ENCODE measurements at regions not wholly inside any gene's neighbourhood (a gene's known extent, or its start where the extent isn't known, plus 50 kb on each side); places are given as distances from the start of the nearest gene placed in this dataset.
A peak's percentile ranks its signal among the peaks of the same experiment; 100 is the strongest.
"Not testable (repeated sequence)": the region's sequence is repeated elsewhere in the genome, so short reads cannot be mapped to it uniquely, and the experiment has no call there.

DNA sequence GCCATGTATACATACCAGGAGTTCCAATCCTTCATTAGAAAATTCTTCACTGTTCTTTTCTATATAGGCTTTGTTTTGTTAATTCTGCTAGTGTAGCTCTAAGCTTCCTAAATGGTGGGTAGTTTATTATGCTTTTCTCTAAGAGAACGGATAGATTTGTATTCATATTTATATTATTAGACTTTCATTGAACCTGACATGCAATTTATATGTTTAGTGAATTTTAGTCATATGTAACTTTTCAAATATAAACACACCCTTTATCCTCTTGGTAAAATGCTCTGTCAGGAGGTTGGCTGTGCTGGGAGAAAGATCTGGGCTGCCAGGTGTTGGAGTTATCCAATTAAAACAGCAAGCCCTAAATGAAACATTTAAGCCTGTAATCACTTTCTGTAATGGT, 369.7 kb upstream of the RGS18 start:
- Histone ChIP-seq H3K9me3 (ENCODE audit: insufficient read depth, low read length, severe bottlenecking) (no peaks in the 10 kb centered on the region), H3K4me1 (ENCODE audit: insufficient read depth, low read length) (no peaks in the 10 kb centered on the region), H3K27me3 (ENCODE audit: insufficient read depth, low read length, poor library complexity) (no peaks in the 10 kb centered on the region), H3K9ac (ENCODE audit: low read depth, low read length) (no peak overlapping the region), H2AFZ (ENCODE audit: low read depth, low read length) (no peak overlapping the region), H3K27ac (ENCODE audit: low read length) (no peak overlapping the region), H3K36me3 (ENCODE audit: insufficient read depth, low read length) (no peaks in the 10 kb centered on the region), H3K4me2 (ENCODE audit: insufficient read depth, low read length) (no peak overlapping the region), H4K20me1 (ENCODE audit: insufficient read depth, low read length) (no peaks in the 10 kb centered on the region), H3K4me3 (ENCODE audit: low read depth in 1 of 2, low read length in 2 of 2) (no peak overlapping the region), H3K79me2 (ENCODE audit: insufficient read depth, low read length) (no peaks in the 10 kb centered on the region)
- no peak for TF ChIP-seq EZH2 (IDR thresholded peaks at IDR 0.05; ENCODE audit: borderline replicate concordance, low read depth, low read length, severe bottlenecking)
- TF ChIP-seq, protein P1, sequence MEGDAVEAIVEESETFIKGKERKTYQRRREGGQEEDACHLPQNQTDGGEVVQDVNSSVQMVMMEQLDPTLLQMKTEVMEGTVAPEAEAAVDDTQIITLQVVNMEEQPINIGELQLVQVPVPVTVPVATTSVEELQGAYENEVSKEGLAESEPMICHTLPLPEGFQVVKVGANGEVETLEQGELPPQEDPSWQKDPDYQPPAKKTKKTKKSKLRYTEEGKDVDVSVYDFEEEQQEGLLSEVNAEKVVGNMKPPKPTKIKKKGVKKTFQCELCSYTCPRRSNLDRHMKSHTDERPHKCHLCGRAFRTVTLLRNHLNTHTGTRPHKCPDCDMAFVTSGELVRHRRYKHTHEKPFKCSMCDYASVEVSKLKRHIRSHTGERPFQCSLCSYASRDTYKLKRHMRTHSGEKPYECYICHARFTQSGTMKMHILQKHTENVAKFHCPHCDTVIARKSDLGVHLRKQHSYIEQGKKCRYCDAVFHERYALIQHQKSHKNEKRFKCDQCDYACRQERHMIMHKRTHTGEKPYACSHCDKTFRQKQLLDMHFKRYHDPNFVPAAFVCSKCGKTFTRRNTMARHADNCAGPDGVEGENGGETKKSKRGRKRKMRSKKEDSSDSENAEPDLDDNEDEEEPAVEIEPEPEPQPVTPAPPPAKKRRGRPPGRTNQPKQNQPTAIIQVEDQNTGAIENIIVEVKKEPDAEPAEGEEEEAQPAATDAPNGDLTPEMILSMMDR (IDR thresholded peaks at IDR 0.05; ENCODE audit: borderline replicate concordance, extremely low read depth, low read length, poor library complexity, severe bottlenecking): no peak
- ATAC-seq (ENCODE audit: insufficient read depth, low read depth): no peak
- DNase-seq: no peak

DNA sequence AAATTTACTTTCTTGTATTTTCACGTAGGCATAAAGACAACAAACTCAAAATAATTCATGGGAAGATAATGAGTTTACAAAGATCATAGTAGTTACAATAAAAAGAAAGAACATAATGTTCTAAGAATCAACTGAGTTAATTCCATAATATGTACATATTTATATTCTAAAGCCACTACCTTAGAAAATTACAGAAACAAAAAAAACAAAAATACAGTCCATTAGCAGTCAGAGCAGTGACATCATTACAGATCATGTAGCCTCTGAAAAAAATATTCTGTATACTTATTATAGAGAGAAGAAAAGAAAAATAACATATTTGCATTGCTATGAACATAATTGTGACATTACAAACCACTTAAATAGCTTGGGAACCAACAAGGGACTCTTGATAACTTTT, 360.1 kb upstream of the RGS18 start:
- Histone ChIP-seq H3K9ac (ENCODE audit: low read depth, low read length) (no peak overlapping the region), H3K4me3 (ENCODE audit: low read depth in 1 of 2, low read length in 2 of 2) (no peak overlapping the region), H3K27ac (ENCODE audit: low read length) (no peak overlapping the region), H3K36me3 (ENCODE audit: insufficient read depth, low read length) (no peaks in the 10 kb centered on the region), H3K27me3 (ENCODE audit: insufficient read depth, low read length, poor library complexity) (no peaks in the 10 kb centered on the region), H3K4me2 (ENCODE audit: insufficient read depth, low read length) (no peak overlapping the region), H3K4me1 (ENCODE audit: insufficient read depth, low read length) (no peaks in the 10 kb centered on the region), H4K20me1 (ENCODE audit: insufficient read depth, low read length) (no peaks in the 10 kb centered on the region), H2AFZ (ENCODE audit: low read depth, low read length) (no peak overlapping the region), H3K79me2 (ENCODE audit: insufficient read depth, low read length) (no peaks in the 10 kb centered on the region), H3K9me3 (ENCODE audit: insufficient read depth, low read length, severe bottlenecking) (no peaks in the 10 kb centered on the region)
- ATAC-seq (ENCODE audit: insufficient read depth, low read depth) (no peak), DNase-seq (no peak)
- no peak for TF ChIP-seq EZH2 (IDR thresholded peaks at IDR 0.05; ENCODE audit: borderline replicate concordance, low read depth, low read length, severe bottlenecking)
- TF ChIP-seq, protein P1 (IDR thresholded peaks at IDR 0.05; ENCODE audit: borderline replicate concordance, extremely low read depth, low read length, poor library complexity, severe bottlenecking): no peak

DNA sequence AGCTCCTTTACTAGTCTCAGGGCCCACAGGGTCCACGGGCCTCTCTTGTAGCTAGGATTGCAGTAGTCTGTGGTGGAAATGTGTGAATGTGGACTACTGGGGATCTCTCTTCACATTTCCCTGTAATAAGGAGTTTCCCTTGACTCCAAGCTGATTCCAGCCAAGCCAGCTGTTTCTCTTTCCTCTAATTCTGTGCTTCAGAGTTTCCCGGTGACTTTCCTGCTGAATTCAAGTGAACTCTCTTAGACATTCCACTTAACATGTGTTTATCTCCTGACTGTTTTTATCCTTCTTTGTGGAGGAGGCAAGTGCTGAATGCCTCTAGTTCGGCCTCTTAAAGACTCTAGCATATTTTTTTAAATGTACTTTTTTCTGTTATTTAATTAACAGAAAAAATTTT, 354.0 kb upstream of the RGS18 start:
- H3K9me3 ChIP-seq (ENCODE audit: insufficient read depth, low read length, severe bottlenecking): no peaks in the 10 kb centered on the region
- ATAC-seq (ENCODE audit: insufficient read depth, low read depth): no peak
- H3K27me3 ChIP-seq (ENCODE audit: insufficient read depth, low read length, poor library complexity): no peaks in the 10 kb centered on the region
- H3K4me2 ChIP-seq (ENCODE audit: insufficient read depth, low read length): no peak overlapping the region
- TF ChIP-seq EZH2 (IDR thresholded peaks at IDR 0.05; ENCODE audit: borderline replicate concordance, low read depth, low read length, severe bottlenecking): no peak
- TF ChIP-seq, protein P1 (IDR thresholded peaks at IDR 0.05; ENCODE audit: borderline replicate concordance, extremely low read depth, low read length, poor library complexity, severe bottlenecking): no peak
- H3K9ac ChIP-seq (ENCODE audit: low read depth, low read length): no peak overlapping the region
- DNase-seq: no peak
- H3K79me2 ChIP-seq (ENCODE audit: insufficient read depth, low read length): no peaks in the 10 kb centered on the region
- no peak overlapping the region for H3K27ac ChIP-seq (ENCODE audit: low read length)
- H4K20me1 ChIP-seq (ENCODE audit: insufficient read depth, low read length): no peaks in the 10 kb centered on the region
- H3K4me1 ChIP-seq (ENCODE audit: insufficient read depth, low read length): no peaks in the 10 kb centered on the region
- H2AFZ ChIP-seq (ENCODE audit: low read depth, low read length): peak overlapping the region; percentile 28; the same call in 1 of the 2 replicates
- no peaks in the 10 kb centered on the region for H3K36me3 ChIP-seq (ENCODE audit: insufficient read depth, low read length)
- H3K4me3 ChIP-seq (ENCODE audit: low read depth in 1 of 2, low read length in 2 of 2): no peak overlapping the region

DNA sequence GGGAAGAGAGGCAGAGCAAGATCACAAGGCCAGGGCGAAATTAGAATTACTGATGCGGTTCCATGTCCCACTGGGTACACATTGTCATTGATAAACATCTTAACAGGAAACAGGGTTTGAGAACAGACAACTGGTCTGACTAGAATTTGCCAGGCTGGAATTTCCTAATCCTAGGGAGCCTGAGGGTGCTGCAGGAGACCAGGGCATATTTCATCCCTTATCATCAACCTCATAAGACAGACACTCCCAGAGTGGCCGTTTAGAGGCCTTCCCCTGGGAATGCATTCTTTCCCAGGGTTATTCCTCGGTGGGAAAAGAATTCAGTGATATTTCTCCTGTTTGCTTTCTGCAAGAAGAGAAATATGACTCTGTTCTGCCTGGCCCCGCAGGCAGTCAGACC, 344.7 kb upstream of the RGS18 start:
- H3K27me3 ChIP-seq (ENCODE audit: insufficient read depth, low read length, poor library complexity); H3K36me3 ChIP-seq (ENCODE audit: insufficient read depth, low read length); H2AFZ ChIP-seq (ENCODE audit: low read depth, low read length); DNase-seq; H4K20me1 ChIP-seq (ENCODE audit: insufficient read depth, low read length); H3K9ac ChIP-seq (ENCODE audit: low read depth, low read length); ATAC-seq (ENCODE audit: insufficient read depth, low read depth); H3K4me2 ChIP-seq (ENCODE audit: insufficient read depth, low read length); H3K79me2 ChIP-seq (ENCODE audit: insufficient read depth, low read length); H3K27ac ChIP-seq (ENCODE audit: low read length); H3K4me3 ChIP-seq (ENCODE audit: low read depth in 1 of 2, low read length in 2 of 2); H3K4me1 ChIP-seq (ENCODE audit: insufficient read depth, low read length): not testable (repeated sequence)
- peaks cover 11% of the 10 kb centered on the region for H3K9me3 ChIP-seq (ENCODE audit: insufficient read depth, low read length, severe bottlenecking)
